ENCODE measurements at regions not wholly inside any gene's neighbourhood (a gene's known extent, or its start where the extent isn't known, plus 50 kb on each side); places are given as distances from the start of the nearest gene placed in this dataset.

DNA sequence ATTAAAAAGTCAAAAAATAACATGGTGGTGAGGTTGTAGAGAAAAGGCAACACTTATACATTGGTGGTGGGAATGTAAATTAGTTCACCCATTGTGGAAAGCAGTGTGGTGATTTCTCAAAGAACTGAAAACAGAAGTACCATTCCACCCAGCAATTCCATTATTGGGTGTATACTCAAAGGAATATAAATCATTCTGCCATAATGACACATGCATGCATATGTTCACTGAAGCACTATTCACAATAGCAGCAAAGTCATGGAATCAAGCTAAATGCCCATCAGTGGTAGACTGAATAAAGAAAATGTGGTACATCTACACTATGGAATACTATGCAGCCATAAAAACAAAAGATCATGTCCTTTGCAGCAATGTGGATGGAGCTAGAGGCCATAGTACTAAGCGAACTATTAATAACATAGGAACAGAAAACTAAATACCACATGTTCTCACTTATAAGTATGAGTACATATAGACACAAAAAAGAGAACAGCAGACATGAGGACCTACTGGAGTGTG lies 66.1 kb upstream of the MKLN1 start:
- no peak overlapping the region for H3K4me3 ChIP-seq
- no peak overlapping the region for H3K27ac ChIP-seq
- ATAC-seq (ENCODE audit: insufficient number of reproducible peaks, low FRiP score, low read depth) (no peak), DNase-seq (ENCODE audit: low spot score) (no peak)
- TF ChIP-seq, protein P1, sequence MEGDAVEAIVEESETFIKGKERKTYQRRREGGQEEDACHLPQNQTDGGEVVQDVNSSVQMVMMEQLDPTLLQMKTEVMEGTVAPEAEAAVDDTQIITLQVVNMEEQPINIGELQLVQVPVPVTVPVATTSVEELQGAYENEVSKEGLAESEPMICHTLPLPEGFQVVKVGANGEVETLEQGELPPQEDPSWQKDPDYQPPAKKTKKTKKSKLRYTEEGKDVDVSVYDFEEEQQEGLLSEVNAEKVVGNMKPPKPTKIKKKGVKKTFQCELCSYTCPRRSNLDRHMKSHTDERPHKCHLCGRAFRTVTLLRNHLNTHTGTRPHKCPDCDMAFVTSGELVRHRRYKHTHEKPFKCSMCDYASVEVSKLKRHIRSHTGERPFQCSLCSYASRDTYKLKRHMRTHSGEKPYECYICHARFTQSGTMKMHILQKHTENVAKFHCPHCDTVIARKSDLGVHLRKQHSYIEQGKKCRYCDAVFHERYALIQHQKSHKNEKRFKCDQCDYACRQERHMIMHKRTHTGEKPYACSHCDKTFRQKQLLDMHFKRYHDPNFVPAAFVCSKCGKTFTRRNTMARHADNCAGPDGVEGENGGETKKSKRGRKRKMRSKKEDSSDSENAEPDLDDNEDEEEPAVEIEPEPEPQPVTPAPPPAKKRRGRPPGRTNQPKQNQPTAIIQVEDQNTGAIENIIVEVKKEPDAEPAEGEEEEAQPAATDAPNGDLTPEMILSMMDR (IDR thresholded peaks at IDR 0.05), result no peak
- H3K9me3 ChIP-seq, result no peaks in the 10 kb centered on the region
- no peaks in the 10 kb centered on the region for H3K36me3 ChIP-seq
- H3K27me3 ChIP-seq (replicated peaks; ENCODE audit: insufficient read depth), result no peaks in the 10 kb centered on the region
- H3K4me1 ChIP-seq (ENCODE audit: control insufficient read depth in 1 of 2, low read depth in 2 of 2), result no peaks in the 10 kb centered on the region

DNA sequence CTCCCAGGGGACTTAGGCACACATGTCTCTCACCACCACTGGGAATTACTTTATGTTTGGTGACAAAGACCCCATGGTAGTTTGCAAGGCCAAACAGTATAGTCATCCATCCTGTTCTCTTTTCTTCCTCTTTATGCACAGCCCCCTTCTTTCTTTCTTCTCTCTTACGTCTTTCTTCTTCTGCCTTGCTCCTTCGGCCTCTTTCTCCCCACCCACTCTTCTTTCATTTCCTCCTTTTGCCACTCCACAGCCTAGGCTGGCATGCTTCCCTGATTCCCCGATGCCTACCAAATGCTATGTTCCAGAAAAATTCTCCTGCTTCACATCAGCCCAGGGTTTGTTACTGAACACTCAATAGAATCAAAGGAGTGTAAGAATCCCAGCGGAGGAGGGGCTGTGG lies 62.4 kb upstream of the MKLN1 start:
- Histone ChIP-seq H3K27me3 (replicated peaks; ENCODE audit: insufficient read depth) (no peaks in the 10 kb centered on the region), H3K4me1 (ENCODE audit: control insufficient read depth in 1 of 2, low read depth in 2 of 2) (no peaks in the 10 kb centered on the region), H3K9me3 (no peaks in the 10 kb centered on the region), H3K27ac (no peak overlapping the region), H3K36me3 (no peaks in the 10 kb centered on the region), H3K4me3 (no peak overlapping the region)
- DNase-seq (ENCODE audit: low spot score), result no peak
- ATAC-seq (ENCODE audit: insufficient number of reproducible peaks, low FRiP score, low read depth), result no peak
- TF ChIP-seq, protein P1 (IDR thresholded peaks at IDR 0.05), result no peak

DNA sequence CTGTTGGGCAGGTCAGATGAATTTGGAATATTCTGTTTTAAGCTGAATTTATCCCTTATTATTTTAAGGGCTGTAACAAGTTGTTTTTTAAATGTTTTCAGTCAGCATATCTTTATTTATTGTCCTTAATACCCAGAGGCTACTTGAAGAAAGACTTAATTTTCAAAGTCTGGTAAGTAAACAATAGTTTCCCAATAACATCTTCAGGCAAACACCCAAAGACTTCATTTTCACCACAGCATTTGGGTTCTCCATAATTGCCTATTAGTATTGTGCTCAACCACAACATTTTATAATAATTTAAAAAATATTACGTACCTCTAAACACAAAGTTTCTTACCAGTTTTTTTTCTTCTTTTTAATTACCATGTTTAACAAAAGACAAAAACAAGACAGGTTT lies 60.0 kb upstream of the MKLN1 start:
- Histone ChIP-seq H3K36me3 (no peaks in the 10 kb centered on the region), H3K27me3 (replicated peaks; ENCODE audit: insufficient read depth) (no peaks in the 10 kb centered on the region), H3K9me3 (no peaks in the 10 kb centered on the region), H3K4me3 (no peak overlapping the region), H3K4me1 (ENCODE audit: control insufficient read depth in 1 of 2, low read depth in 2 of 2) (no peaks in the 10 kb centered on the region), H3K27ac (no peak overlapping the region)
- TF ChIP-seq, protein P1 (IDR thresholded peaks at IDR 0.05), result no peak
- DNase-seq (ENCODE audit: low spot score), result no peak
- ATAC-seq (ENCODE audit: insufficient number of reproducible peaks, low FRiP score, low read depth), result no peak

DNA sequence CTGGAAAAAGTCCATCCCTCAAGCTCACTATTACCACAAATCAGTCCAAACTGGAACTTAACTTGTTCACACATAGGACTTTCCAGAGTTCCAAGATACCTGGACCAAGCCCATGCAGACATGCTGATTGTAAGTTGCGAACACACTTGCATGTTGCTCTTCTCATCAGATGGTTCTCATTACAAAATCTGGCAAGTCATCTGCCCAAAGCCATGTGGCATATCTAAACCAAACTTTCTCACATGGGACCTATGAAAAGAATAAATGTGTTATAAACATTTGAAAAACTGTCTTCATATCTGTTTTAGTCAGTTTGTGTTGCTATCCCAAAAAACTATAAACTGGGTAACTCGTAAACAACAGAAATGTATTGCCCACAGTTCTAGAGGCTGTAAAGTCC lies 58.8 kb upstream of the MKLN1 start:
- DNase-seq (ENCODE audit: low spot score) (no peak), ATAC-seq (ENCODE audit: insufficient number of reproducible peaks, low FRiP score, low read depth) (no peak)
- H3K27ac ChIP-seq, result no peak overlapping the region
- H3K4me1 ChIP-seq (ENCODE audit: control insufficient read depth in 1 of 2, low read depth in 2 of 2), result peaks cover 0 to 8% of the 10 kb centered on the region in 2 donors
- H3K4me3 ChIP-seq, result no peak overlapping the region
- H3K36me3 ChIP-seq, result no peaks in the 10 kb centered on the region
- TF ChIP-seq, protein P1 (IDR thresholded peaks at IDR 0.05), result no peak
- H3K9me3 ChIP-seq, result no peaks in the 10 kb centered on the region
- H3K27me3 ChIP-seq (replicated peaks; ENCODE audit: insufficient read depth), result no peaks in the 10 kb centered on the region

DNA sequence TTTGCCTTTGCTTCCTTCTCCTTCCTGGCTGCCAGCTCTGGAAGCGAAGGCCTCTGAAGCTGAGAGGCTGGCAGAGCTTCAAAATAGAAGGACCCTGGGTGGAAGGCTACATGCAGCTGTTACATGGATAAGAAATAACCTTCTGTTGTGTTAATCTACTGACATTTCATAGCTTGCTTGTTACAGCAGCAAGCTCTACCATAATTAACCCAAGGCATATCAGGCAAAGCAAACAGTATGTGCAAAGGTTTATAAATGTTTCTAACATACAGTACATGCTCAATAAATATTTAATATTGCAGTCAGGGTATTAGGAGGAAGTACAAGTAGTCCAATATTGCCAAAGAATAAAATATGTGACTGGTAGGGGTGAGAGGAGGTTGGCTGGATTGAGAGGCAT lies 55.6 kb upstream of the MKLN1 start:
- no peaks in the 10 kb centered on the region for H3K27me3 ChIP-seq (replicated peaks; ENCODE audit: insufficient read depth)
- TF ChIP-seq, protein P1 (IDR thresholded peaks at IDR 0.05), result no peak
- no peaks in the 10 kb centered on the region for H3K9me3 ChIP-seq
- H3K27ac ChIP-seq, result no peak overlapping the region
- H3K36me3 ChIP-seq, result no peaks in the 10 kb centered on the region
- H3K4me3 ChIP-seq, result no peak overlapping the region
- ATAC-seq (ENCODE audit: insufficient number of reproducible peaks, low FRiP score, low read depth), result no peak
- peaks cover 0 to 8% of the 10 kb centered on the region in 2 donors for H3K4me1 ChIP-seq (ENCODE audit: control insufficient read depth in 1 of 2, low read depth in 2 of 2)
- no peak for DNase-seq (ENCODE audit: low spot score)

Data from thoracic aorta (tissue), 2 donors.